DMS114 treated with DMSO at 0.1 percent for 48 hours (cell line): ENCODE measurements at regions not wholly inside any gene's neighbourhood (a gene's known extent, or its start where the extent isn't known, plus 50 kb on each side); places are given as distances from the start of the nearest gene placed in this dataset.
"Not testable (repeated sequence)": the region's sequence is repeated elsewhere in the genome, so short reads cannot be mapped to it uniquely, and the experiment has no call there.

Source experiments
- DNase-seq: peaks from one replicate; lab custom pipeline; 2025; ENCODE audit not compliant: unreplicated experiment; lab: John Stamatoyannopoulos, UW

DNA sequence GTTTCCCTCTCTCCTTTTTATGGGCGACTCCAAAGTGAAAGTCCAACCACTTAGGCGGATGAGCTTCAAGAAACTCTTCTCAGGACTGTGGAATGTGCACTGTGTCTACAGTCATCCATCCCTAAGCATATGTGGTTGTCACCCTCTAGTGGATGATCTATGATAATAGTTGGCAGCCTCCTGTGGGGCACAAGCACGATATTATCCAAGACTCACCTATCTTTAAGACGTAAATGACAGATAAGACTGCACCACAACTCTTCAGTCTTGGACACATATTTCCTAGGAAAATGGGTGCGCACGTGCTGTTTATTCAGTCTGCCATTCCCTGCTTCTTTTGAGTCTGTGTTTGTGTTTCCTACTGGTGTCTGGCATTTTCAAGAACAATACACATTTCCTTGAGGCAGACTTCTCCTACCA, 145.5 kb upstream of the CTAGE1 start:
- peak; percentile 66 for DNase-seq

DNA sequence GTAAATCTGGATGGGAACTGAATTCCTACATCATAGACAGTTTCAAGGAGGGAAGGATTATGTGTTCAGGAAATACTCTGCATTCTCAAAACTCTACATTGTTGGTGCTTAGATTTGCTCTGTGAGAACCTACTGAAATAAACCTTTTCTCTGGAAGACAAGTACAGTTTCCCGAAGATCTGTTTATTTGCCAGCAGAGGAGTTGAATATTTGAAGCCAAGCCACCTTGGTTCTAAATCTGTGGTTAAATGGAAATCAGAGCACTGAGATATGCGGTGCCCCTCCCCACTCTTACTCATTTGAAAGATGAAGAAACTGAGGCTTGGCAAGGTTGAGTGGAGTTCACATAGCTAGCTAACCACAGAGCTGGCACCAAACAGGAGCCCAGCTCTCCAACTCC, 146.3 kb upstream of the CTAGE1 start:
- DNase-seq, result no peak

DNA sequence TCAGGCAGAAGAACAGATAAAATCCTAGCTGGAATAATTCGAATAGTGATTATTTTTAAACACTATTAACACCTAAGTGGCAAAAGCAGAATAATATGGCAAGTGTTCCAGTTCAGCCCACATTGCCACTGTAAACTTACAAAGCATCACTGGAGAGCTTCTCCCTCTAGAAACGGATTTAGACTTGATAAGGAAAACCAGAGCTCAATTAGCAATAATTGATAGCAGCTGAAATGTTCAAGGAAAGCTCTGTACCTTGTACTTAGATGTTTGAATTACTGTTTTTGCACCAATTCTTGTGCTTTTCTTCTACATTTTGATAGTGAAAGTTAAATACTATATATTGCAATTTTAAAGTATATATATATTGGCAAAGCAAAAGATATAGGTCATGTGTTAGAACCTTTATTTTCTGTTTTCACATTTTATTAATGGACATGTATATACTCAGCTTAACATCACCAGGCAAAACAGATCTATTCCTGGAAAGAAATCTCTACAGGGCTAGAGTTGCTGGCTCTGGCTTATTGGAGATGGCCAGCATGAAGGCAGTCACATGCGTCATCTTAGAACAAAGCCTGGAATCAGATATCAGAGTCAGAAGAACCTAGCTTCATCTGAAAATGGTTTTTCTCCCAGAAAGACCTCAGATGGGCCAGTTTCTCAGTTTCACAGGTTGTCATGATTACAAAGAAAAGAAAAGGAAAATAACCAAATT, 149.1 kb upstream of the CTAGE1 start:
- no peak for DNase-seq

DNA sequence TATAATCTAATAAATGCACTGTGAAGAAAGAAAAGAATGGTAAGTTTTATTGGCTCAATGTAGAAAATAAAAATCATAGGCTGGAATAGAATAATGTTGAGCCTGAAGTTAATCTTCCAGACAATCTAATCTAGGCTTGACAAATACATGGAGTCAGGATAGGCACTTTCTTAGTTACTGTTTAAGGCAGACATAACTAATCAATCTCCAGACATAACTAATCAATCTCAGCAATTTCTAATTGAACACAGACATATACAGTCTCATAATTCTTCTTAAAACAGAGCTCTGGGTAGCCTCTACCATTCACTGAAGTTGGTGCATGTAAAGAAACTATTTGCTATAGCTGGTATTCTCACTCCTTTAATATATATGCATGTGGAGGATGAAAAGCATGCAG, 150.1 kb upstream of the CTAGE1 start:
- DNase-seq, result no peak

GRCh38 chr18:22570492-22570891, 152.8 kb upstream of the CTAGE1 start:
- DNase-seq, result no peak

DNA sequence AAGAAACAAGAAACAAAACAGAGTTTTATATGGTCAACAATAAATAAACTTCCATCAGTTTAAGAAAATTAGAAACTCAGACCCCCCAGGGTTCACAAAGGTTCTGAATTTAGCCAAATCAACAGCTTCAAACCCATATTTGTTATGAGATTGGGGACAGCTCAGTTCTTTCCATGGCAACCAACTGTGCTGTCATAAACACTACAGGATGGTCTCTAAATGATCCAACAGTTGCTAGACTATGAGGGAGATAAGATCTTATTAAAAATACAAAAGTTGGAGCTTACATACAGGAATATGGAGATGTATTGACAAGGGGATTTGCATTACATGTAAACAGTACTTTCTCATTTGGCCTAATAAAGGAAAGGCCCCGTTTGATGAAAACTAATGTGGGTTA, 154.6 kb upstream of the CTAGE1 start:
- DNase-seq, result no peak

DNA sequence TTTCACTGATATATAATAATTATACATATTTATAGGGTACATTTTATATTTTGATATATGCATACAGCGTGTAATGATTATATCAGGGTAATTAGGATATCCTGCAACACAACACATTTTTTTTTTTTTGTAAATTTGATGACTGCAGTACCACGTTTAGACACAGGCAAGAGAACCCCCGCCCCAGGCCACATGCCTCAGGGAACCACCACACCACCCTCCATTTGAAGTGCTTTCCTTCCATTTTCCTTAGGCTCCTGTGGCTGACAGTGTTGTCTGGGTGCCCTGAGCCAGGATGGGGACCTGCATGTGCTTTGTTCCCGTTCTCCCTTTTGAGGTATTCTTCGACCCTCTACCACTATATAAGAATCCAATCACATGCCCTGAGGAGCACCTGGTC, 161.6 kb upstream of the CTAGE1 start:
- no peak for DNase-seq

DNA sequence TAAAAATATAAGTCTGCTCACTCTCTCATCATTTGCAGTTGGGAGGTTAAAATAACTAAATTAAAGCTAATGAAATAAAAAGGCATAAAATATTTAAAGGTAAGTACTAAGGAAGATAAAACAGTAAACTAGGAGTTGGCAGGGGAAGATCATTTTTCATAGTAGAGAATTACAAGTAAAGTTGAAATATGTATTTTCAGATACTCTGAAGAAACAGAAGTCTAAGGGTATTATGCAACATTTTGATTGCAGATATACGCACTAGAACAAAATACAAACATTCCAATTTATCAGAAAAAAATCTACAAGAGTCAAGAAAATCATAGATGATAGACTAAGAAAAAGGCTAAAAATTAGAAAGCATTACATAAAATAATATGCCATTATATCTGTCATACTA, 167.6 kb upstream of the CTAGE1 start:
- DNase-seq, result no peak

DNA sequence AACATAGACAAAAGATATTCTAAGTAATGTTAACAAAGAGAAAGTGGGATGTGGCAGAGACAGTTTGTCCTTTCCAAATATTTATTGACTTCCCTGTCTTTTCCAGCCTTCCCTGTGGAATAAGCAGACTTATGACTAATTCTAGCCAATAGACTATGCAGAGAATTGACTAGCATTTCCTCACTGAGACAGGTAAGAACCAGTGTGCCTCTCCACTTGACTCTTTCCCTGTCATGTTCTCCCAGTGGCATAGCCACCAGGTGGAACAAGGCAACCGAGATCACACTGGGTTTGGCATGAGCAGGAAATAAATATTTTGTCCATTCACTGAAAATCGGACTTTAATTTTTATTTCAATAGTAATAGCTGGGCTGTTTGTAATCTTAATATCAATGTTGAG, 168.1 kb upstream of the CTAGE1 start:
- DNase-seq, result no peak

GRCh38 chr18:22591222-22591621, 173.5 kb upstream of the CTAGE1 start:
- DNase-seq, result no peak

DNA sequence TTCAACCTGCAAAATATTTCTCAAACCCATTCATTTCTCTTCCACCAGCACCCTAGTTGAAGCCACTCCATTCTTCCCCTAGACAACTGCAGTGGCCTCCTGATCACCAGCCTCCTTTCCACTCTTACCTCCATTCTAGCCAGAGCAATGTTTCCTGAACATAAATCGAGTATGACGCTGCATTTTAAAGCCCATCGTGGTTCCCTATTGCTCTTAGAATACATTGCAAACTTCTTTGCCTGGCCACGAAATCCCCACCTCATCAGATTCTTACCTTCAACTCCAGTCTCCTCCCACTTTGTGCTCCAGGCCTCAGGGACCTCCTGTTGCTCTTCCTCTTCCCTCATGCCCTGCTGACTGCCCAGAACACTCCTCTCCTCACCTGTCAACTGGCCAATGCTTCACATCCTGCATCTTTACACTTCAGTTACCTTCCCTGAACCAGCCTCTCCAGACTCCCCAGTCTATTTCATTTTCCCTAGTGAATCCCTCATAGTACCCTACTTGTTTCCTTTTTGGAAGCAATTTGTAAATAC, 176.5 kb upstream of the CTAGE1 start:
- DNase-seq, result no peak

DNA sequence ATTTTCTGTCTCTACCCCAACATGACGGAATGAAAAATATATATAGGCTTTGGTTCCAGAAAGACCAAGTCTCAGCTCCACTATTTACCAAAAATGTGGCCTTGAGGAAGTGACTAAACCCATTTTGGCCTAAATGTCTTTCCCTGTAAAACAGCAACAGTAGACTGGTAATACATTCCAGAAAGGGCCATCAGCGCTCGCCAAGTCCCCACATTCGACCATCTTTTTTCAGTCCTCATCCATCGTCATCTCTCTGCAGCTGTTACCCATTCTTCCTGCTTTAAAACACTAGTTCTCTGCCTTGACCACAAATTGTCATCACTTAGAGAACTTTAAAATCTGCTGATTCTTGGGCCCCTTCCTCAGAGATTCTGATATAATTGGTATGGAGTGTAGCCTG, 183.8 kb upstream of the CTAGE1 start:
- no peak for DNase-seq

DNA sequence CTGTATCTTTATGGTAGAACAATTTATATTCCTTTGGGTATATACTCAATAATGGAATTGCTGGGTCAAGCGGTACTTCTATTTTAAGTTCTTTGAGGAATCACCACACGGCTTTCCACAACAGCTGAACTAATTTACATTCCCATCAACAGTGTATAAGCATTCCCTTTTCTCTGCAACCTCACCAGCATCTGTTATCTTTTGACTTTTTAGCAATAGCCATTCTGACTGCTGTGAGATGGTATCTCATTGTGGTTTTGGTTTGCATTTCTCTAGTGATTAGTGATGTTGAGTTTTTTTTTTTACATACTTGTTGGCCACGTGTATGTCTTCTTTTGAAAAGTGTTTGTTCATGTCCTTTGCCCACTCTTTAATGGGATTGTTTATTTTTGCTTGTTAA, 184.7 kb upstream of the CTAGE1 start:
- DNase-seq, result not testable (repeated sequence)

- DNase-seq, result no peak
These were observed 186.2 kb upstream of the CTAGE1 start for GRCh38 chr18:22603902-22604301.

GRCh38 chr18:22604390-22604985, 186.8 kb upstream of the CTAGE1 start:
- no peak for DNase-seq

DNA sequence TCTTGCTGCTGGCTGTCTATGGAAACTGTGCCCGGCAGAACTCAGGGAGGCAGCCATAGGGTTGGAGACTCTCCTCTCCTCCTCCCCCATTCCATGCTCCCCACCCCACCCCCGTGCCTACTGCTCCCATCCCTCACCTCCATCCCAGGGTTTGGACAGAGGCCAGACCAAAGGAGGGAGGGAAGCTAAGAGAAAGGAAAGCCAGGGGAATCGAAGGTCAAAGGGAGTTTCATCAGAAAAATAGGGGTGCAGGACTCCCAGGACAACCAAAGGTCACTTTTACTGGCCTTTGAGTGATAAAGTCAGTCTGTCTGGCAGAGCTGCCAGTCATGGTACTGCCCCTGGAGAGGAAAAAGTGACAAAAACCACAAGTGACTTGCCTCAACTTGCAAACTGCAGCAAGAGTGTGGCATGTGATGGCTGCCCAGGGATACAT, 187.3 kb upstream of the CTAGE1 start:
- DNase-seq, result no peak

DNA sequence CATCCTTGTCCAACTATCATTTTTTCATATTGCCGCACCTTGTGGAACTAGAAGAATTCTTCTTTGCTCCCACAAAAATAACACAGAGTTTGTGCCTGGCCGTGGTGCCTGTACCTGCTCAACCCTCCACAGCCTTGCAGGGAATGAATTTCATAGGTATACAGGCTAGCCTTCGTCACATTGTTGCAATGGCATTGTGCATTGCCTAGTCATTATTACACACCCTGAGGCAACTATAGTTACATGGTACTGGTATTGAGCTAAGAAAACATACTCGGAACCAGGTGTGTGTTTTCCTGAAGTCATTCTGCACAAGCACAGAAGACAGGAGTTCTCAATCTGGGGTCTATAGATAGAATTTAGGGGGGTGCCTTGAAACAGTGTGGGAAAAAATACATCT, 188.0 kb upstream of the CTAGE1 start:
- DNase-seq, result no peak

GRCh38 chr18:22606563-22607283, 189.0 kb upstream of the CTAGE1 start:
- DNase-seq, result no peak

DNA sequence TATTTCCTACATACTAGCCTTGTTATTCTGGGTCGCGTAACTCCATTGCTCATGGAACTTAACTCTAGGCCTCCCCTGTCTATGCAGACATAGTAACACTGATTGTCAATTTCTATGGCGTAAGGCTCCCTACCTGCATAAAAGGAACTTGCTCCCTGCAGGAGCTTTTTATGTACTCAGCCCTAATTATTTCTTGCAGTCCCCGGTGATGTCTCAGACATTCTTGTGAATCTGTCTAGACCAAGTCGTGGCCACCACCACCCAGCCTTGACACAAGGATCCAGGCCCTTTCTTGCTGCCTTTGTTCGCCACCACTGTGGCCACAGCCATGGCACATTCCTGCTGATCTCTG, 189.5 kb upstream of the CTAGE1 start:
- no peak for DNase-seq

- no peak for DNase-seq
These were observed 191.1 kb upstream of the CTAGE1 start for GRCh38 chr18:22608847-22609246.

DNA sequence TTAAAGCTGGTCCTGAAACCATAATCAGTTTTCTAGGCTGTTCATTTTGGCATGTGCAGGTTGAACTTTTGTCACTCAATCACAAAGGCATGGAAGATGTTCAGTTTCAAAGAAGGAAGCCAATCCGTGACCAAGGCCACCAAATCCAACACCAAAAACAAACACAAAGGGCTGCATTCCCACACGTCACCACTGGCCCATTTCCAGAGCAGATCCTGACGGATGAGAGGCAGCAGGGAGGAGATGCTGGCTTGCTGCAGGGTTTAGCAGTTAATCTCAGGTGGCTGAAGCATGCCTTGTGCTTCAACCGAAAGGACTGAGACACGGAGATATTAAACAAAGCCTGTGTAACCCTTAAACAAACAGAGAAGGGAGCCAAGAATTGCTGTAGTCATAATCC, 191.9 kb upstream of the CTAGE1 start:
- no peak for DNase-seq

- no peak for DNase-seq
These were observed 195.5 kb upstream of the CTAGE1 start for GRCh38 chr18:22613058-22613690.
